ENCODE measurements at regions not wholly inside any gene's neighbourhood (a gene's known extent, or its start where the extent isn't known, plus 50 kb on each side); places are given as distances from the start of the nearest gene placed in this dataset.

DNA sequence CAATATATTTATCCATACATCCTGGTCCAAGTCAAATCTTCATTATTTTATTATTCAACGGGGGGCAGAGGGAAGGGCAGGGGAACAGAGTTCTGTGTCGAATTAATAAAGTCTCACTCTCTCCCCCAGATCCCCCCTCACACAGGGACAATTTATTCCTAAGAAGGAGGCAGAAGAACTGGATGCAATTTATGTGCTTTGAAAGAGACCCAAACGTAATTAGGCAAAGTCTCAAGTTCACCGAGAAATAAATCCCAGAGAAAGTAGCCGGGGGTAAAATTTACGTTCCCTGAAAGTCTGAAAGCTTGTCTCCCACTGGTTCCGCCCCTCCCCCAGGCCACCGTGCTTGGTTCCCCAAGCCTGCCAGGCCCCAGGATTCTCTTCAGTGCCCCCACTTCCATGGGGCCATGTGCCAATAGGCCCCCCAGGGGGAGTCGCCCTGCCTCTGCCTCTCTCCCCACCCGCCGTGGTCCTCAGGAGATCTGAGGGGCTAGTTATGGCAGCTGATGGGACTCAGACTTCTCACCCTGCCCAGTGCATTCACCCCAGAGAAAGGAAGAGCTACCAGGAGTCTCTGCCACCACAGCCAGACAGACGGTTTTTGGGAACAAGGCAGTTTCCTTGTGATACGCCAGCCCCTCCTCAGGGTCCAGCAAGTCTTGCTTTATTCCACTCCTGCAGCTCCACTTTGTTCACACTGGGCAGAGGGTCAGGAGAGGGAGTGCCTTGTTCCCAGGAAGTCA lies 215.5 kb downstream of the CYP26B1 start:
- ATAC-seq (ENCODE audit: low read depth) (no peak), DNase-seq (no peak)
- no peak for TF ChIP-seq CTCF (IDR thresholded peaks at IDR 0.05)
- Mint-ChIP-seq H3K9me3 (no peaks in the 10 kb centered on the region), H3K27me3 (peaks cover 6% of the 10 kb centered on the region), H3K4me1 (no peaks in the 10 kb centered on the region), H3K36me3 (ENCODE audit: low read depth) (no peaks in the 10 kb centered on the region), H3K4me3 (no peak overlapping the region), H3K27ac (no peak overlapping the region)
- ChIA-PET CTCF (no interaction called here), POLR2A (no interaction called here)
- intact Hi-C loops (cut with micrococcal nuclease), result no loop called here

DNA sequence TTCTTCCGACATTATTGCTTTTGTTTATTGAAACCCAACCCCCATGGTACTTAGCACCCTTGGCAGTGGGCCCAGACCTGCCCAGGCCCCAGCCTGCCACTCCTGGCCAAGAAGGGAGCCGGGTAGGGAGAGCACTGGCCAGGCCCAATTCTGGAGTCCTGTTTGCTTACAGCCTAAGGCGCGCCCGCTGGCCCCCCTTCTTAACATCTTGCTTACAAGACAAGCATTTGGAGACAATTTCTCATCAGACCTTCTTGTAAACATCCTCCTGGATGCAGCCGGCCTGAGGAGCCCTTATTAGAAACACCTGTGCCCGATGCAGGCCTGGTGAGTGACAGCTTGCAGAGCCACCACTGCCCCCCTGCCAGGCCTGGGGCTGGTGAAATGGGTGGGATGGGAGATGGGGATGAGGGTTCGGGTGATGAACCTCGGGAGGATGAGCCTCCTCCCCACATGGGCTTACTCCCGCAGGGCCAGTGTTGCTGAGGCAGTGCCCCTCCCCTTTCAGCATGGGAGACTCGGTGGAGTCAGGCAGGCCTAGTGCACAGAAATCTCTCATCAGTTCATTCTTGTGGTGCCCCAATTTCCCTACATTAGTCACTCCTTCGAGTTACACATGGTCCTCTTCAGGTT lies 217.5 kb downstream of the CYP26B1 start:
- Mint-ChIP-seq H3K27me3 (peaks cover 6% of the 10 kb centered on the region), H3K36me3 (ENCODE audit: low read depth) (no peaks in the 10 kb centered on the region), H3K4me3 (no peak overlapping the region), H3K9me3 (no peaks in the 10 kb centered on the region), H3K4me1 (no peaks in the 10 kb centered on the region), H3K27ac (no peak overlapping the region)
- no peak for TF ChIP-seq CTCF (IDR thresholded peaks at IDR 0.05)
- CTCF ChIA-PET, result interaction anchor here (0.7 kb wide), 1 partner anchor 9 kb away, joined by 3 read pairs; no protein-coding TSS in a partner anchor
- no peak for DNase-seq
- intact Hi-C loops (cut with micrococcal nuclease), result no loop called here
- ATAC-seq (ENCODE audit: low read depth), result no peak
- POLR2A ChIA-PET, result no interaction called here

DNA sequence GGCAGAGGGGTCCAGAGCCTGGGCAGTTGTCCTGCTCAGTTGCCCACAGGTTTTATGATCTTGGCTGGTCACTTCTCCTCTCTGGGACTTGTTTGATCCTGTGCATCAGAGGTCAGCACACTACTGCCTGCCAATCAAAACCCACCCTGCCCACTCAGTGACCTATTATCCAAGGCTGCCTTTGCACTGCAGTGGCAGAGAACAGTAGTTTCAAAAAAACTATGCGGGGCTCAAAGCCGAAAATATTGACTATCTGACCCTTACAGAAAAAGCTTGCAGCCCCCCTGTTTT lies 218.2 kb downstream of the CYP26B1 start:
- no peak for TF ChIP-seq CTCF (IDR thresholded peaks at IDR 0.05)
- Mint-ChIP-seq H3K27me3 (peaks cover 6% of the 10 kb centered on the region), H3K27ac (no peak overlapping the region), H3K4me3 (no peak overlapping the region), H3K4me1 (no peaks in the 10 kb centered on the region), H3K36me3 (ENCODE audit: low read depth) (no peaks in the 10 kb centered on the region), H3K9me3 (no peaks in the 10 kb centered on the region)
- POLR2A ChIA-PET, result no interaction called here
- intact Hi-C loops (cut with micrococcal nuclease), result loop anchor here (10.0 kb wide), 1 partner anchor 925 kb away; no protein-coding TSS in a partner anchor
- CTCF ChIA-PET, result no interaction called here
- ATAC-seq (ENCODE audit: low read depth) (no peak), DNase-seq (no peak)

DNA sequence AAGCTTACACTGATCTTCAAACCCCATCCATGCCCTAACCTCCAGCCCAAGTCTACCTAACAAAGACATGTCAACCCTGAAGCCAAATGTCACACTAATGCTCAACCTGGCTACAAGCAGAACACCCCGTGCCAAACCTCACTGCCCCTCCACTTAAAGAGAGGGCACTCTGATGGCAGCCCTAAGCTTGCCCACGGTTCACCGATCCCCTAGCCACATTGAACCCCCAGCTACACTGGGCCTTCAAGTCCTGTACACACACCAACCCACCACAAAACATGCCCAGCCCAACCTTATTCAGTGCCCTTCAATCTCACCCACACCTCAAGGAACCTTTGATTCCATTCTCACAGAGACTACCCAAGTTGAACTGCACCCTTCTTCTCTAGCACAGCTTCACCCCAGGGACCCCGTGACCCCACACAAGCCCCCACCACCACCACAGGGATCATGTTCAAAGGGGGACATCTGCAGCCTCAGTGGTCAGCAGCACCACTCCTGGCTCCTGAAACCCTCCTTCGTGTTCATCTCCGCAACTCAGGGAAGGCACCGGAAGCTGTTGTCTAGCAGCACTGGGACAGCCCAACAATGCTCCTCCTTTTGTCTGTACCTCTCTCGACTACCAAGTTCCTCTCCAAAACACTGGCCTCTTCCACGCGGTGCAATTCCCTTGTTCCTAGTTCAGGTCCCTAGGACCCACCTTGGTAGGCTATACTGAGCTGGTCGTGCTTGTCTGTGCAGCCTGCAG lies 218.8 kb downstream of the CYP26B1 start:
- H3K27ac Mint-ChIP-seq, result no peak overlapping the region
- CTCF ChIA-PET, result no interaction called here
- no peak for ATAC-seq (ENCODE audit: low read depth)

More for the DNA sequence above, 218.8 kb downstream of the CYP26B1 start:
- Mint-ChIP-seq H3K4me1 (no peaks in the 10 kb centered on the region), H3K9me3 (no peaks in the 10 kb centered on the region), H3K36me3 (ENCODE audit: low read depth) (no peaks in the 10 kb centered on the region), H3K4me3 (no peak overlapping the region), H3K27me3 (peaks cover 6% of the 10 kb centered on the region)
- TF ChIP-seq CTCF (IDR thresholded peaks at IDR 0.05), result no peak
- no peak for DNase-seq
- intact Hi-C loops (cut with micrococcal nuclease), result loop anchor here (10.0 kb wide), 1 partner anchor 926 kb away; no protein-coding TSS in a partner anchor
- POLR2A ChIA-PET, result no interaction called here

All from activated B cell treated with CpG ODN at 0.5 μM for 24 hours (primary cell).